MM.1S (cell line): ENCODE measurements at regions not wholly inside any gene's neighbourhood (a gene's known extent, or its start where the extent isn't known, plus 50 kb on each side); places are given as distances from the start of the nearest gene placed in this dataset.

ENCODE experiments used
- EZH2 ChIP-seq: fragments of 300-600 bp; sonication (generic); optimal IDR thresholded peaks from 2 replicates; pipeline ENCODE3; 2017; ENCODE audit warnings: low read depth, mild to moderate bottlenecking, antibody characterized with exemption, low read length, mixed read lengths
- EZH2phosphoT487 ChIP-seq: fragments of 300-600 bp; sonication (generic); IDR thresholded peaks from 2 replicates; pipeline ENCODE4 v1.6.1; 2018; ENCODE audit warnings: antibody characterized with exemption, low read length
- TF ChIP-seq, protein P1 (sequence below): fragments of 300-600 bp; sonication (generic); IDR thresholded peaks from 2 replicates; pipeline ENCODE4 v1.5.1; 2016; ENCODE audit warnings: antibody characterized with exemption, low read length, mixed read lengths

DNA sequence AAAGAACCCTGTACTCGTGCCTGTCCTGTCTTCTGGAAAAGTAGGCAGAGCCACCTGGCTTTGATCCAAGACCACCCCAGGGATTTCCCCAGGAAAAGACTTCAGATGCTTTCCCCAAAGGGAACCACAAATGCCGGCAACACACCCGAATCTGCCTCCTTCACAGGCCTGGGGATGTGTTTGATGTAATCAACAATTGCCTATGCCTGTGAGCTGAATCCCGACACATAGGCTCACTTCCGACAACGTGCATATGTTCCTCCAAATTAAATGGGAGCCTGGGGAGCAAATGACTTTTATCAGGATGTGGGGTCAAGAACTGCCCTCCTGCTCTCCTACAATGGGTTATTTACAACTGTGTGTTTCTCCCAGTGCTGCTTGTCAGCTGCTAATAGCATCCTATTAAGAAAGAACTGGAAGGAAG is 535.2 kb upstream of the CDH11 start:
- TF ChIP-seq, protein P1, sequence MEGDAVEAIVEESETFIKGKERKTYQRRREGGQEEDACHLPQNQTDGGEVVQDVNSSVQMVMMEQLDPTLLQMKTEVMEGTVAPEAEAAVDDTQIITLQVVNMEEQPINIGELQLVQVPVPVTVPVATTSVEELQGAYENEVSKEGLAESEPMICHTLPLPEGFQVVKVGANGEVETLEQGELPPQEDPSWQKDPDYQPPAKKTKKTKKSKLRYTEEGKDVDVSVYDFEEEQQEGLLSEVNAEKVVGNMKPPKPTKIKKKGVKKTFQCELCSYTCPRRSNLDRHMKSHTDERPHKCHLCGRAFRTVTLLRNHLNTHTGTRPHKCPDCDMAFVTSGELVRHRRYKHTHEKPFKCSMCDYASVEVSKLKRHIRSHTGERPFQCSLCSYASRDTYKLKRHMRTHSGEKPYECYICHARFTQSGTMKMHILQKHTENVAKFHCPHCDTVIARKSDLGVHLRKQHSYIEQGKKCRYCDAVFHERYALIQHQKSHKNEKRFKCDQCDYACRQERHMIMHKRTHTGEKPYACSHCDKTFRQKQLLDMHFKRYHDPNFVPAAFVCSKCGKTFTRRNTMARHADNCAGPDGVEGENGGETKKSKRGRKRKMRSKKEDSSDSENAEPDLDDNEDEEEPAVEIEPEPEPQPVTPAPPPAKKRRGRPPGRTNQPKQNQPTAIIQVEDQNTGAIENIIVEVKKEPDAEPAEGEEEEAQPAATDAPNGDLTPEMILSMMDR, result no peak
- TF ChIP-seq EZH2, result no peak
- TF ChIP-seq EZH2phosphoT487, result no peak
